ENCODE measurements at regions not wholly inside any gene's neighbourhood (a gene's known extent, or its start where the extent isn't known, plus 50 kb on each side); places are given as distances from the start of the nearest gene placed in this dataset.

GRCh38 chr20:1798982-1799381, 96.2 kb upstream of the SIRPA start:
- in situ Hi-C loops (cut with MboI; ENCODE audit: low sequenced_read_pairs), result loop anchor here (25.0 kb wide), 1 partner anchor 388 kb away; no protein-coding TSS in a partner anchor

- in situ Hi-C loops (cut with MboI; ENCODE audit: low sequenced_read_pairs), result loop anchor here (25.0 kb wide), 1 partner anchor 393 kb away; no protein-coding TSS in a partner anchor
Measured at GRCh38 chr20:1793821-1794220, 101.4 kb upstream of the SIRPA start.

GRCh38 chr20:1792274-1792673, 102.9 kb upstream of the SIRPA start:
- in situ Hi-C loops (cut with MboI; ENCODE audit: low sequenced_read_pairs), result loop anchor here (25.0 kb wide), 1 partner anchor 395 kb away; no protein-coding TSS in a partner anchor

GRCh38 chr20:1790386-1790785, 104.8 kb upstream of the SIRPA start:
- in situ Hi-C loops (cut with MboI; ENCODE audit: low sequenced_read_pairs), result loop anchor here (25.0 kb wide), 1 partner anchor 397 kb away; no protein-coding TSS in a partner anchor

- in situ Hi-C loops (cut with MboI; ENCODE audit: low sequenced_read_pairs), result loop anchor here (25.0 kb wide), 1 partner anchor 399 kb away; no protein-coding TSS in a partner anchor
Measured at GRCh38 chr20:1788044-1788443, 107.2 kb upstream of the SIRPA start.

GRCh38 chr20:1786486-1786885, 108.7 kb upstream of the SIRPA start:
- in situ Hi-C loops (cut with MboI; ENCODE audit: low sequenced_read_pairs), result loop anchor here (25.0 kb wide), 1 partner anchor 401 kb away; no protein-coding TSS in a partner anchor

GRCh38 chr20:1784586-1784985, 110.6 kb upstream of the SIRPA start:
- in situ Hi-C loops (cut with MboI; ENCODE audit: low sequenced_read_pairs), result loop anchor here (25.0 kb wide), 1 partner anchor 403 kb away; no protein-coding TSS in a partner anchor

- in situ Hi-C loops (cut with MboI; ENCODE audit: low sequenced_read_pairs), result loop anchor here (25.0 kb wide), 1 partner anchor 404 kb away; no protein-coding TSS in a partner anchor
Measured at GRCh38 chr20:1783245-1783644, 112.0 kb upstream of the SIRPA start.

GRCh38 chr20:1782181-1782580, 113.0 kb upstream of the SIRPA start:
- in situ Hi-C loops (cut with MboI; ENCODE audit: low sequenced_read_pairs), result loop anchor here (25.0 kb wide), 1 partner anchor 405 kb away; no protein-coding TSS in a partner anchor

- in situ Hi-C loops (cut with MboI; ENCODE audit: low sequenced_read_pairs), result loop anchor here (25.0 kb wide), 1 partner anchor 408 kb away; no protein-coding TSS in a partner anchor
Measured at GRCh38 chr20:1779567-1779966, 115.6 kb upstream of the SIRPA start.

GRCh38 chr20:1778338-1778737, 116.9 kb upstream of the SIRPA start:
- in situ Hi-C loops (cut with MboI; ENCODE audit: low sequenced_read_pairs), result loop anchor here (25.0 kb wide), 1 partner anchor 409 kb away; no protein-coding TSS in a partner anchor

- in situ Hi-C loops (cut with MboI; ENCODE audit: low sequenced_read_pairs), result loop anchor here (25.0 kb wide), 1 partner anchor 410 kb away; no protein-coding TSS in a partner anchor
Measured at GRCh38 chr20:1777476-1777820, 117.8 kb upstream of the SIRPA start.

- in situ Hi-C loops (cut with MboI; ENCODE audit: low sequenced_read_pairs), result loop anchor here (25.0 kb wide), 1 partner anchor 410 kb away; no protein-coding TSS in a partner anchor
Measured at GRCh38 chr20:1776681-1777475, 118.3 kb upstream of the SIRPA start.

GRCh38 chr20:1775117-1775516, 117.5 kb upstream of the SIRPG start:
- in situ Hi-C loops (cut with MboI; ENCODE audit: low sequenced_read_pairs), result loop anchor here (25.0 kb wide), 1 partner anchor 412 kb away; no protein-coding TSS in a partner anchor

- in situ Hi-C loops (cut with MboI; ENCODE audit: low sequenced_read_pairs), result loop anchor here (25.0 kb wide), 1 partner anchor 688 kb away; the partner anchor contains the start of gene SNRPB
Measured at GRCh38 chr20:1774479-1774878, 116.9 kb upstream of the SIRPG start.

GRCh38 chr20:1773816-1774215, 116.2 kb upstream of the SIRPG start:
- in situ Hi-C loops (cut with MboI; ENCODE audit: low sequenced_read_pairs), result loop anchor here (25.0 kb wide), 1 partner anchor 688 kb away; the partner anchor contains the start of gene SNRPB

- in situ Hi-C loops (cut with MboI; ENCODE audit: low sequenced_read_pairs), result loop anchor here (25.0 kb wide), 1 partner anchor 693 kb away; the partner anchor contains the start of gene SNRPB
Measured at GRCh38 chr20:1769491-1769890, 111.9 kb upstream of the SIRPG start.

GRCh38 chr20:1766731-1767130, 109.2 kb upstream of the SIRPG start:
- in situ Hi-C loops (cut with MboI; ENCODE audit: low sequenced_read_pairs), result loop anchor here (25.0 kb wide), 1 partner anchor 696 kb away; the partner anchor contains the start of gene SNRPB

- in situ Hi-C loops (cut with MboI; ENCODE audit: low sequenced_read_pairs), result loop anchor here (25.0 kb wide), 1 partner anchor 698 kb away; the partner anchor contains the start of gene SNRPB
Measured at GRCh38 chr20:1764136-1765033, 106.8 kb upstream of the SIRPG start.

- in situ Hi-C loops (cut with MboI; ENCODE audit: low sequenced_read_pairs), result loop anchor here (25.0 kb wide), 1 partner anchor 701 kb away; the partner anchor contains the start of gene SNRPB
Measured at GRCh38 chr20:1761598-1761997, 104.0 kb upstream of the SIRPG start.
